RWPE1 (cell line): ENCODE measurements at regions not wholly inside any gene's neighbourhood (a gene's known extent, or its start where the extent isn't known, plus 50 kb on each side); places are given as distances from the start of the nearest gene placed in this dataset.

ENCODE experiments used
- CTCF ChIA-PET: fragments of 350-600 bp; sonication (Branson Sonifier 250); formaldehyde crosslinking; extraction: SDS; loops from one replicate; lab custom pipeline; 2021; lab: Yijun Ruan, JAX
- POLR2A ChIA-PET: fragments of 400-600 bp; formaldehyde crosslinking; extraction: SDS; loops from one replicate; lab custom pipeline; 2020; ENCODE audit warnings: antibody characterized with exemption; ENCODE audit not compliant: low non-redundant PET; lab: Yijun Ruan, JAX
- DNase-seq: peaks from one replicate; pipeline ENCODE4 v3.0.0; 2012; ENCODE audit warnings: low spot score
- H3K27ac ChIP-seq: fragments of 450-650 bp; 2 replicates; pipeline ENCODE4 v1.5.1; 2017
- TF ChIP-seq, protein P1 (sequence below): fragments of 450-650 bp; conservative IDR thresholded peaks from 2 replicates; pipeline ENCODE4 v1.5.1; 2017; ENCODE audit warnings: low read depth, mild to moderate bottlenecking

DNA sequence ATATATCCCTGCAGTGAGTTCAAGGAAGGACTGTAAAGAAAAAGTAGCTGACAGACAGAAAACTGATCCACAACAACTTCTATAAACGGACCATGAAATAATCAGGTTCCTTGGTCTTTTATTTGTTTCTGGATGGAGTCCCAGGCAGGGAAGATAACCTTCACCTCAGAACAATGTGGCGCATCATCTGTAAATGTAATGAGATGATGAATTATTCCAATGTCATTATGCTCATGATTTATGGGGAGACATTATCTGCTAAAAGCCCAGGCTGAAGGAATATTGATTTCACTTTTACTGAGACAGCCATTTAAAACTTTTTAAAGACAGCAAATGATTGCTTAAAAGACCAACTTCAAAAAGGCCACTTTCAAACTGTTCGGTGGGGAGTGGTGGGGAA, 354.9 kb upstream of the ADAMTS9 start:
- CTCF ChIA-PET, result no interaction called here
- POLR2A ChIA-PET, result no interaction called here
- no peak for DNase-seq
- TF ChIP-seq, protein P1, sequence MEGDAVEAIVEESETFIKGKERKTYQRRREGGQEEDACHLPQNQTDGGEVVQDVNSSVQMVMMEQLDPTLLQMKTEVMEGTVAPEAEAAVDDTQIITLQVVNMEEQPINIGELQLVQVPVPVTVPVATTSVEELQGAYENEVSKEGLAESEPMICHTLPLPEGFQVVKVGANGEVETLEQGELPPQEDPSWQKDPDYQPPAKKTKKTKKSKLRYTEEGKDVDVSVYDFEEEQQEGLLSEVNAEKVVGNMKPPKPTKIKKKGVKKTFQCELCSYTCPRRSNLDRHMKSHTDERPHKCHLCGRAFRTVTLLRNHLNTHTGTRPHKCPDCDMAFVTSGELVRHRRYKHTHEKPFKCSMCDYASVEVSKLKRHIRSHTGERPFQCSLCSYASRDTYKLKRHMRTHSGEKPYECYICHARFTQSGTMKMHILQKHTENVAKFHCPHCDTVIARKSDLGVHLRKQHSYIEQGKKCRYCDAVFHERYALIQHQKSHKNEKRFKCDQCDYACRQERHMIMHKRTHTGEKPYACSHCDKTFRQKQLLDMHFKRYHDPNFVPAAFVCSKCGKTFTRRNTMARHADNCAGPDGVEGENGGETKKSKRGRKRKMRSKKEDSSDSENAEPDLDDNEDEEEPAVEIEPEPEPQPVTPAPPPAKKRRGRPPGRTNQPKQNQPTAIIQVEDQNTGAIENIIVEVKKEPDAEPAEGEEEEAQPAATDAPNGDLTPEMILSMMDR, result no peak
- no peak overlapping the region for H3K27ac ChIP-seq

DNA sequence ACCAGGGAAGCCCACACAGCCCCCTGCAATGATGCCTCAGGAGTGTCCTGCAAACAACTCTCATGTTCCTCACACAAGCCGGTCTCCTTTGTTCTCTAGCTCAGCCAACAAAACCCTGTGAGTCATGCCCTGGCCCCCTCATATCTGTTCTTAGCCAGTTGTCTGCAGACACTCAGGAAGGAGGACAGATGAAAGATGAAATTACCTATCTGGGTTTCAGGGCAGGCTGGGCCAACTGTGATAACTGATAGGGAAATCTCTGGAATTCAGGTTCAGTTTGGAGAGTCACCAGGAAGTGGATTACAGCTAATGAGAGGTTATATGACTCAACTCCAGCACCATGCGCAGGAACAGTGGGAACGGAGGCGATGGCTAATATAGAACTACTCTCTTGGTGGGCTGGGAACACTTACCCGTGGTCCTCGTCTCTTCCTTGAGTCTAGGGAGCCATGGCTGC, 352.0 kb upstream of the ADAMTS9 start:
- TF ChIP-seq, protein P1, result no peak
- ChIA-PET POLR2A (no interaction called here), CTCF (no interaction called here)
- H3K27ac ChIP-seq, result no peak overlapping the region
- DNase-seq, result no peak

DNA sequence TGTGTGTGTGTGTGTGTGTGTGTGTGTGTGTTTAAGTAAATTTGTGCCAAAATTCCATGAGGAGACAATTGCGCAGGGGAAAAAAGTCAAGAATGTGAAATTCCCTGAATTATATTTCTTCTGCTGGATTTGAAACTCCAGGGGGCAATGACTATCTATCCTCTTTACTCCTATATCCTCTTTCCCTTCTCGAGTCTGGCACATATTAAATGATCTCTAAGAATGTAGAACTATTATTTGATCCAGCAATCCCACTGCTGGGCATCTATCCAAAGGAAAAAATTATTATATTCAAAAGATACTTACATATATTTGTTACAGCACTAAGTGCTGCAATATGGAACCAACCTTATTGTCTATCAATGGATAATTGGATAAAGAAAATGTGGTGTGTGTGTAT, 350.1 kb upstream of the ADAMTS9 start:
- no peak overlapping the region for H3K27ac ChIP-seq
- TF ChIP-seq, protein P1, result no peak
- DNase-seq, result no peak
- ChIA-PET POLR2A (no interaction called here), CTCF (no interaction called here)

DNA sequence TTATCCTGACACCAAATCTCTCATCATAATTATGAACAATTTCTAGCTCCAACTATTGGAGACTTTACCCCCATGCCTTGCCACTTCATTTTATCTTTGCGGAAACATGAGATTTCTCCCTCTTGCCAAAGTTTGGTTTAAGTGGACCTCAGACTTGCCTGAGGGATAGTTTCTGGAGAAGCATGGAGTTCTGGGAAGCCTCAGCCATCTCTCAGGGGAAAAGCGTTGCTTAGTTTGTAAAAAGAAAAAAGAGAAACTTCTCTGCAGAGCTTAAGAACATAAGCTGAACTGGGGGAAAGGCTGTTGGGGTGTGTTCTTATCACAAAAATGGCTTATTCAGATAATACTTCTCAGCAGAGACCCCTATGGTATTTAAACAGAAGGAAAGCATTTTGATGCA, 347.4 kb upstream of the ADAMTS9 start:
- no peak for DNase-seq
- H3K27ac ChIP-seq, result no peak overlapping the region
- CTCF ChIA-PET, result no interaction called here
- POLR2A ChIA-PET, result no interaction called here
- TF ChIP-seq, protein P1, result no peak

DNA sequence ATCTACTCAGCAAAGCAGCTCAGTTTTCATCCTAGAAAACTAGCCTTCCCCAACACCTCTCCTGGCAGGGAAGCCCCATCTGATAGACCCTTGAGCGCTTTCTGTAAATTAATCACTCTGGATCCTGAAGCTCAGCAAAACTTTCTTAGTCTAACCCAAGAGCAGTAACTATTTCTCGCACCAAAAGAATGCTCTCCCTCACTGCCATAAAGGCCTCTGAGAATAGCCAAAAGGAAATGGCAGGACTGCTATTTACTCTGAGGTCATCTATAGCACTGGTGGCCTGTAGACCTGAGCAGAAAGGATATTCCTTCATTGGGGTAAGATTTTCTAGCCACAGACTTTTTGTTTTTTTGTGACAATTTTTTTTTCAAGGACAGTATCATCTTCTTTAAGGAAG, 345.8 kb upstream of the ADAMTS9 start:
- no peak for DNase-seq
- CTCF ChIA-PET, result no interaction called here
- no peak overlapping the region for H3K27ac ChIP-seq
- POLR2A ChIA-PET, result no interaction called here
- TF ChIP-seq, protein P1, result no peak

DNA sequence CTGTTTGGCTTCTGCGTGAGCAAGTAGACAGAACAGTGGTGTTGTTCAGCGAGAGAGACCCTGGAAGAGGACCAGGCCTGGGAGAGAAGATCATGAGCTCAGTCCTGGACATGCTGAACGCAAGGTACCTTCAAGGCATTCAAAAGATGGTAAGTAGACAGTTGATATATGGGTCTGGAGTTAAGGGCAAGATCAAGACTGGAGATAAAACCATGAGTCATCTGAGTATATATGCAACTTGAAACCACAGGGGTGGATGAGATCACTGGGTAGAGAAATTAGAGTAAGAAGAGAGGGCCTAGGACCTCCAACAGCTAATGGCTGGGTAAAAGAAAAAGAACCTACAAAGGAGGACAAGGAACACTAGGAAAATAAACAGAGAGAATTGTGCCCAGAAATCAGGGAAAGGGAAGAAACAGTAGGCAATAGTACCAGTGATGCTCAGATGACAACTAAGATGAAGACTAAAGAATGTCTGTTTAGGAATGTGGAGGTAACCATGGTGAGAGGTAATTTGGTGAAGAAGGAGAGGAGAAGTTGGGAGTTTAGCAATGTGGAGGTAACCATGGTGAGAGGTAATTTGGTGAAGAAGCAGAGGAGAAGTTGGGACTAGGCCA, 343.2 kb upstream of the ADAMTS9 start:
- ChIA-PET CTCF (no interaction called here), POLR2A (no interaction called here)
- DNase-seq, result peak; percentile 18
- no peak overlapping the region for H3K27ac ChIP-seq
- TF ChIP-seq, protein P1, result no peak
